Heart right ventricle (tissue), 16 donors: ENCODE measurements at regions not wholly inside any gene's neighbourhood (a gene's known extent, or its start where the extent isn't known, plus 50 kb on each side); places are given as distances from the start of the nearest gene placed in this dataset.

Experiments used
- ATAC-seq, 8 donors: fragments of 200-7000 bp; cut with Tn5 transposase; one replicate each; pipeline ENCODE4 v1.9.1; 2020; ENCODE audit warnings: mild to moderate bottlenecking in 8 of 8, moderate library complexity in 8 of 8, moderate number of reproducible peaks in 1 of 8
- DNase-seq, 2 donors: peaks; one replicate each; pipeline ENCODE4 v3.0.0-alpha.2; 2020
- H3K27ac ChIP-seq, 10 donors: fragments of 200-600 bp; sonication (generic) in 2 of 10; one replicate each; pipeline versions ENCODE4 v1.5.0 to v1.8.0; 2020 to 2022; ENCODE audit warnings: mild to moderate bottlenecking in 3 of 10
- H3K27me3 ChIP-seq, 7 donors: fragments of 200-600 bp; one replicate each; pipeline ENCODE4 v1.8.0; 2021 to 2022; ENCODE audit warnings: mild to moderate bottlenecking in 2 of 7
- H3K36me3 ChIP-seq, 9 donors: fragments of 200-600 bp; sonication (generic) in 1 of 9; one replicate each; pipeline versions ENCODE4 v1.5.0 to v1.8.0; 2020 to 2022; ENCODE audit warnings: mild to moderate bottlenecking in 2 of 9
- H3K4me1 ChIP-seq, 9 donors: fragments of 200-600 bp; sonication (generic) in 1 of 9; one replicate each; pipeline versions ENCODE4 v1.5.0 to v1.8.0; 2020 to 2022; ENCODE audit warnings: mild to moderate bottlenecking in 4 of 9
- H3K4me3 ChIP-seq, 10 donors: fragments of 200-600 bp; sonication (generic) in 2 of 10; one replicate each; pipeline versions ENCODE4 v1.5.0 to v1.8.0; 2020 to 2022; ENCODE audit warnings: mild to moderate bottlenecking in 7 of 10, moderate library complexity in 2 of 10
- H3K9me3 ChIP-seq, 11 donors: fragments of 200-600 bp in 10 of 11; sonication (generic) in 2 of 11; one replicate each; pipeline versions ENCODE4 v1.5.0 to v1.8.0; 2013 to 2022; ENCODE audit warnings: mild to moderate bottlenecking in 2 of 11, control low read depth in 1 of 11, moderate library complexity in 1 of 11
- WGBS, 2 donors: extraction: QIAGEN DNeasy Blood & Tissue Kit; methylation state at CpG; one replicate each; pipeline ENCODE4 v1.1.7; 2013; ENCODE audit warnings: inconsistent platforms in 1 of 2; 5-methylcytosine and 5-hydroxymethylcytosine counted together
- intact Hi-C, 10 donors: fragments of 100-400 bp; cut with DNase I; formaldehyde crosslinking; loops; one replicate each; pipeline versions ENCODE4 v1.11.1 to v1.14.2; 2022
- TF ChIP-seq, protein P1 (sequence below), 9 donors: fragments of 200-600 bp; sonication (generic) in 2 of 9; IDR thresholded peaks; one replicate each; pipeline versions ENCODE4 v1.5.0 to v1.8.0; 2021 to 2022; ENCODE audit warnings: antibody characterized with exemption in 9 of 9, mild to moderate bottlenecking in 5 of 9, moderate library complexity in 1 of 9
- donor health status: Arrhythmogenic right ventricular cardiomyopathy.
- donor health status: ischemic (EF 13 %, LVEDD 7.1; RV severe dilation, severe dysfunction).
- donor health status: healthy with polysubstance abuse.
- donor health status: DM: no; HTN: yes; CAD: no.
- donor health status: DM: no; HTN: no; CAD: no.
- donor health status: ischemic (EF 25% LVEDD 6.9; RV normal size, moderate dysfunction).
- donor health status: ischemic (EF 25% LVEDD 5.7; RV mildly dilated, moderate dysfunction).
- donor health status: healthy.
- donor health status: DM: yes; HTN: yes; CAD: no.
- donor health status: Ischemic cardiomyopathy.
- donor health status: ischemic (EF 35%, LVEDD 5.7; RV mildly dilated, moderate dysfunction).
- donor health status: nonischemic (EF 11% LVEDD 7.7; RV severe dilation, severe dysfunction).
- donor health status: DM: yes; HTN: yes; CAD: no.
- donor health status: PGD.
- donor health status: ischemic (EF 29% LVEDD 5.4; RV normal size, mild dysfunction).
- donor health status: nonischemic (EF 23%, LVEDD 6.1; RV moderate dilation, normal function).

GRCh38 chr18:46319783-46320182 is 215.6 kb downstream of the HAUS1 start:
- TF ChIP-seq, protein P1, sequence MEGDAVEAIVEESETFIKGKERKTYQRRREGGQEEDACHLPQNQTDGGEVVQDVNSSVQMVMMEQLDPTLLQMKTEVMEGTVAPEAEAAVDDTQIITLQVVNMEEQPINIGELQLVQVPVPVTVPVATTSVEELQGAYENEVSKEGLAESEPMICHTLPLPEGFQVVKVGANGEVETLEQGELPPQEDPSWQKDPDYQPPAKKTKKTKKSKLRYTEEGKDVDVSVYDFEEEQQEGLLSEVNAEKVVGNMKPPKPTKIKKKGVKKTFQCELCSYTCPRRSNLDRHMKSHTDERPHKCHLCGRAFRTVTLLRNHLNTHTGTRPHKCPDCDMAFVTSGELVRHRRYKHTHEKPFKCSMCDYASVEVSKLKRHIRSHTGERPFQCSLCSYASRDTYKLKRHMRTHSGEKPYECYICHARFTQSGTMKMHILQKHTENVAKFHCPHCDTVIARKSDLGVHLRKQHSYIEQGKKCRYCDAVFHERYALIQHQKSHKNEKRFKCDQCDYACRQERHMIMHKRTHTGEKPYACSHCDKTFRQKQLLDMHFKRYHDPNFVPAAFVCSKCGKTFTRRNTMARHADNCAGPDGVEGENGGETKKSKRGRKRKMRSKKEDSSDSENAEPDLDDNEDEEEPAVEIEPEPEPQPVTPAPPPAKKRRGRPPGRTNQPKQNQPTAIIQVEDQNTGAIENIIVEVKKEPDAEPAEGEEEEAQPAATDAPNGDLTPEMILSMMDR (IDR thresholded peaks at IDR 0.05), result no peak
- WGBS, 2 donors, result 82 to 96% methylated on average over 1 of the region's 1 CpG
- DNase-seq (no peak), ATAC-seq (no peak)
- Histone ChIP-seq H3K27ac (no peak overlapping the region), H3K4me3 (no peak overlapping the region), H3K4me1 (peaks cover 0 to 6% (median 0%) of the 10 kb centered on the region in 9 donors), H3K27me3 (no peaks in the 10 kb centered on the region), H3K9me3 (no peaks in the 10 kb centered on the region), H3K36me3 (no peaks in the 10 kb centered on the region)
- intact Hi-C loops, result no loop called here

DNA sequence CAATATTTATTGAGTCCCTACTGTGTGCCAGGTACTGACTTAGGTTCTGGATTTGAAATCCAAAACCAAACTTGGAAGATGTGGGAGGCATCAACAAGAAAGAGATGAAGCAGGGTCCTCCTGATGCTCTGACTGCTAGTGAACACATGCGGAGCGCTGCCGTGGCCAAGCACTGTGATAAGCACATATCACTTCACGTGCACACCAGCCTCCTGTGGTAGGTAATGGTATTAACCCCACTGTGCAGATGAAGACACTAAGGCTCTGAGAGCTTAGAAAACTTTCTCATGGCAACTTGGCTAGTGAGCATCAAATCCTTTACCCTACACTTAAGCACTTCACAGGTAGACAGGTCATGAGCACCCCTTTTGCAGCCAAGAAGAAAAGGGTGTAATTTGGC is 216.1 kb downstream of the HAUS1 start:
- Histone ChIP-seq H3K4me3 (no peak overlapping the region), H3K27ac (no peak overlapping the region), H3K4me1 (peaks cover 0 to 6% (median 0%) of the 10 kb centered on the region in 9 donors), H3K36me3 (no peaks in the 10 kb centered on the region), H3K9me3 (no peaks in the 10 kb centered on the region), H3K27me3 (no peaks in the 10 kb centered on the region)
- 69 to 74% methylated on average over 4 of the region's 4 CpGs for WGBS, 2 donors
- intact Hi-C loops, result no loop called here
- ATAC-seq (no peak), DNase-seq (no peak)
- TF ChIP-seq, protein P1 (IDR thresholded peaks at IDR 0.05), result no peak

GRCh38 chr18:46320928-46321711 is 216.9 kb downstream of the HAUS1 start:
- no peak overlapping the region for H3K27ac ChIP-seq
- H3K9me3 ChIP-seq, result no peaks in the 10 kb centered on the region
- no peak for DNase-seq
- no peaks in the 10 kb centered on the region for H3K36me3 ChIP-seq
- intact Hi-C loops, result no loop called here
- no peaks in the 10 kb centered on the region for H3K27me3 ChIP-seq
- ATAC-seq, result no peak
- H3K4me3 ChIP-seq, result no peak overlapping the region
- 89 to 93% methylated on average over 3 of the region's 3 CpGs for WGBS, 2 donors
- TF ChIP-seq, protein P1 (IDR thresholded peaks at IDR 0.05), result no peak
- peaks cover 0 to 6% (median 0%) of the 10 kb centered on the region in 9 donors for H3K4me1 ChIP-seq

- ATAC-seq (no peak), DNase-seq (no peak)
- H3K4me3 ChIP-seq, result no peak overlapping the region
- H3K27ac ChIP-seq, result no peak overlapping the region
- 81% methylated on average over 5 of the region's 5 CpGs for WGBS, 2 donors
- no peaks in the 10 kb centered on the region for H3K27me3 ChIP-seq
- H3K9me3 ChIP-seq, result no peaks in the 10 kb centered on the region
- intact Hi-C loops, result no loop called here
- peaks cover 0 to 6% (median 0%) of the 10 kb centered on the region in 9 donors for H3K4me1 ChIP-seq
- TF ChIP-seq, protein P1 (IDR thresholded peaks at IDR 0.05), result no peak
- H3K36me3 ChIP-seq, result no peaks in the 10 kb centered on the region
Measured at GRCh38 chr18:46321955-46322354, 217.8 kb downstream of the HAUS1 start.
